Activated naive CD4-positive, alpha-beta T cell treated with anti-CD3 and anti-CD28 coated beads for 36 hours (primary cell): ENCODE measurements at regions not wholly inside any gene's neighbourhood (a gene's known extent, or its start where the extent isn't known, plus 50 kb on each side); places are given as distances from the start of the nearest gene placed in this dataset.

Source experiments
- CTCF ChIA-PET: fragments of 350-600 bp; sonication (Branson Sonifier 250); formaldehyde crosslinking; loops from one replicate; lab custom pipeline; 2021; ENCODE audit warnings: antibody characterized with exemption; lab: Charles Lee
- DNase-seq: peaks from one replicate; pipeline ENCODE4 v3.0.0-alpha.2; 2020
- H3K27ac Mint-ChIP-seq: one replicate; pipeline ENCODE4 v1.8.0; 2021; ENCODE audit warnings: mild to moderate bottlenecking, mixed read lengths
- H3K27me3 Mint-ChIP-seq: one replicate; pipeline ENCODE4 v1.8.0; 2021; ENCODE audit warnings: low read depth, mixed read lengths
- H3K36me3 Mint-ChIP-seq: one replicate; pipeline ENCODE4 v1.8.0; 2021; ENCODE audit warnings: low read depth, mixed read lengths
- H3K4me1 Mint-ChIP-seq: one replicate; pipeline ENCODE4 v1.8.0; 2021; ENCODE audit warnings: low read depth, mixed read lengths
- H3K4me3 Mint-ChIP-seq: one replicate; pipeline ENCODE4 v1.8.0; 2021; ENCODE audit warnings: mild to moderate bottlenecking, moderate library complexity, mixed read lengths
- H3K9me3 Mint-ChIP-seq: one replicate; pipeline ENCODE4 v1.8.0; 2021; ENCODE audit warnings: mixed read lengths
- intact Hi-C: fragments of 100-400 bp; cut with micrococcal nuclease; formaldehyde crosslinking; loops from one replicate; pipeline ENCODE4 v1.15.1; 2023

DNA sequence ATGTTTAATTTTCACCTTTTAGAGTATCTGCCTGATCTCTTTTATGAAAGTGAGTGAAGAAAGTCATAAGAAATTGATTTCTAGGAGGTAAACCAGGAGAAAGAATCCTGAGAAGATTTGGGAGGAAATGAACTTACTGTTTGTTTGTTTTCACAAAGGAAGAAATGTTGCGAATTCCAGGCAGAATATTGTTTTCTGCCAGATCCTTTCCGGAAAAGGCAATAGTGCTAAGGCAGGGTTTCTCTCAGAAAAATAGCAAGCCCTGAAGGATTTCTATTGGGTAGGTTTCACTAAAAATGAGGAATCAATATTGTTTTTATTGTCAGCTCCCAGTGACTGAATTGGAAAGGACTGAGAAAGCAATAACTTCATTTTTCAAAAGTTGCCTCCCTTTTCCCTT, 85.7 kb upstream of the TGFBR2 start:
- no peaks in the 10 kb centered on the region for H3K27me3 Mint-ChIP-seq
- H3K4me1 Mint-ChIP-seq = peaks cover 24% of the 10 kb centered on the region
- CTCF ChIA-PET = interaction anchor here (0.6 kb wide), 1 partner anchor 901 kb away, joined by 3 read pairs; no protein-coding TSS in a partner anchor
- intact Hi-C loops = no loop called here
- no peak overlapping the region for H3K27ac Mint-ChIP-seq
- H3K4me3 Mint-ChIP-seq = no peak overlapping the region
- H3K36me3 Mint-ChIP-seq = no peaks in the 10 kb centered on the region
- H3K9me3 Mint-ChIP-seq = no peaks in the 10 kb centered on the region
- no peak for DNase-seq

GRCh38 chr3:30521156-30521715, 85.2 kb upstream of the TGFBR2 start:
- Mint-ChIP-seq H3K36me3 (no peaks in the 10 kb centered on the region), H3K27me3 (no peaks in the 10 kb centered on the region), H3K4me3 (no peak overlapping the region), H3K4me1 (peaks cover 24% of the 10 kb centered on the region), H3K9me3 (no peaks in the 10 kb centered on the region), H3K27ac (no peak overlapping the region)
- DNase-seq = no peak
- intact Hi-C loops = no loop called here
- CTCF ChIA-PET = interaction anchor here (0.6 to 0.7 kb wide), 2 partner anchors 227 to 901 kb away, joined by 3 read pairs; no protein-coding TSS in a partner anchor

DNA sequence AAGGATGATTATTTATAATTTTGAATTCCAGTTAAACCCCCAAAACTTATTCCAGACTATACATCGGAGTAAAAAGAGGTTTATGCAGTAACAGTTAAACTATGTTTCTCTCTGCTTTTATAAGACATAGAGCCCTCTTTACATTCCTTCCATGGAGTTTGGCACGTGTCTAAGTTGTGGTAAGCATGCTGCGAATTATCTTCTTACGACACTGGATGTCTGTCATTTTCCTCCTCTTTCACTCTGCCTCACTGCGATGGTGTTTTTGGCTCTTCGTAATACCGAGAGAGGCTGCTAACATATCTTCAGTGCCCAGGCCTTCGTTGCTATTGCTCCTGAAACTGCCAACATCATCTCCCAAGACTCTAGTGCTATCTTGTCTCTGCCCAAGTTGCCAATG, 83.9 kb upstream of the TGFBR2 start:
- no peak overlapping the region for H3K4me3 Mint-ChIP-seq
- CTCF ChIA-PET = interaction anchor here (1.1 kb wide), 1 partner anchor 16 kb away, joined by 4 read pairs; no protein-coding TSS in a partner anchor
- no peaks in the 10 kb centered on the region for H3K27me3 Mint-ChIP-seq
- DNase-seq = no peak
- intact Hi-C loops = no loop called here
- H3K27ac Mint-ChIP-seq = no peak overlapping the region
- H3K9me3 Mint-ChIP-seq = no peaks in the 10 kb centered on the region
- no peaks in the 10 kb centered on the region for H3K36me3 Mint-ChIP-seq
- peaks cover 24% of the 10 kb centered on the region for H3K4me1 Mint-ChIP-seq

DNA sequence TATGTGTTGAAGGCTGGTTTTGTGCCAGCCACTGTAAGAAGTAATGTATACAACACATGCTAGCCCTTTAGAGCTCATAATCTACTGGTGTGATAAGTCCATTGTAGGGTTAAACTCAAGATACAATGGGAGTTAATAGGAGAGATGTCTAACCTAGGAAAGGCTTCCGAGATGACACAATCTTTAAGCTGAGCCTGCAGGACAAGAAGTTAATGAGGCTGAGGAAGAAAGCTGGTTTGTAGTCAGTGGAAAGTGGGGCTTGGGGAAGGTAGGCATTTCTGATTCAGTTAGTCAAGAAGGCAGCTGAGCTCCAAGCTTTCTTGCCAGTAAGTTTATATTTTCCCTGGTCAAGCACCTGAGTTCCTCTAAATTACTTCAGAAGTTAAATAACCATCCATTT, 83.0 kb upstream of the TGFBR2 start:
- Mint-ChIP-seq H3K36me3 (no peaks in the 10 kb centered on the region), H3K27ac (no peak overlapping the region), H3K4me3 (no peak overlapping the region), H3K9me3 (no peaks in the 10 kb centered on the region), H3K4me1 (peaks cover 20% of the 10 kb centered on the region), H3K27me3 (no peaks in the 10 kb centered on the region)
- intact Hi-C loops = no loop called here
- CTCF ChIA-PET = no interaction called here
- no peak for DNase-seq

- CTCF ChIA-PET = interaction anchor here (0.6 kb wide), 2 partner anchors 160 to 176 kb away, joined by 3 to 4 read pairs; no protein-coding TSS in a partner anchor
- Mint-ChIP-seq H3K36me3 (no peaks in the 10 kb centered on the region), H3K4me1 (peaks cover 15% of the 10 kb centered on the region), H3K27ac (no peak overlapping the region), H3K9me3 (no peaks in the 10 kb centered on the region), H3K27me3 (no peaks in the 10 kb centered on the region), H3K4me3 (peak overlapping the region; percentile 1)
- intact Hi-C loops = loop anchor here (1.0 kb wide), 1 partner anchor 15 kb away; no protein-coding TSS in a partner anchor
- DNase-seq = peak; percentile 34
Measured at GRCh38 chr3:30524357-30525040, 81.9 kb upstream of the TGFBR2 start.

DNA sequence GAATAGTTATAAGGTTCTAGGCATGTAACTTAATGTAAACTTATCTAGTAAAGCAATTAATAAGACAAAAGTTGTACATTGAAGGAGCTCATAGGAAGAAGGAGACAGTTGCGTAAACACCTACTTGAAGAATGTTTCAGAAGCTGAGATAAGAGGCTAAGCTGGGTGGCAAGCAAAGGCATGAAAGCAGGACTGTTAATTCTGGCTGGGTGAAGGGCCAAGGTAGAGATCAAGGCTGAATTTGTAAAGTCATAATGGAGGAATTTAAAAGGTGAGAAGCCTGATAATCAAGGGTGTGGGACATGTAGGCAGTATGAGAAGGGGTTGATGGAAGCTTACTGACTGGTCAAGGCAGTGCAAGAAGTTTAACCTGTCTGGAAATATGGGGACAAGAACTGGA, 80.4 kb upstream of the TGFBR2 start:
- Mint-ChIP-seq H3K36me3 (no peaks in the 10 kb centered on the region), H3K27me3 (no peaks in the 10 kb centered on the region), H3K4me3 (no peak overlapping the region), H3K9me3 (no peaks in the 10 kb centered on the region), H3K4me1 (peaks cover 20% of the 10 kb centered on the region), H3K27ac (no peak overlapping the region)
- no peak for DNase-seq
- CTCF ChIA-PET = interaction anchor here (1.1 kb wide), 1 partner anchor 323 kb away, joined by 3 read pairs; no protein-coding TSS in a partner anchor
- intact Hi-C loops = no loop called here

DNA sequence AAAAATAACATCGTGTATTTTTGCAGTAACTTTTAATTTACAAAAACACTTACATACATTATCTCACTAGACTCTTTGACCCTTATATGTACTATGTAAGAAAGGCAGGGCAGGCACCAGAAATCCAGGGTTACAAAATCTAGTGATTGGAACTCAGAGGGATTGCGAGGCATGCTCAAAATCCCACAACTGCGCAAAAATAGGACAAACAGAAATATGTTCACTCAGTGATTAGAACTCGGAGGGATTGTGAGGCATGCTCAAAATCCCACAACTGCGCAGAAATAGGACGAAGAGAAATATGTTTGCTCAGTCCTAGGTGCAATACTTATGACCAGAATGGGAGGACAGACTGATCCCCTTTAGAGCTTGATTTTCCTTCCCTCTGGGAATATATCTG, 79.2 kb upstream of the TGFBR2 start:
- intact Hi-C loops = no loop called here
- no peak overlapping the region for H3K4me3 Mint-ChIP-seq
- no peaks in the 10 kb centered on the region for H3K27me3 Mint-ChIP-seq
- CTCF ChIA-PET = interaction anchor here (1.1 kb wide), 1 partner anchor 324 kb away, joined by 3 read pairs; no protein-coding TSS in a partner anchor
- H3K9me3 Mint-ChIP-seq = no peaks in the 10 kb centered on the region
- H3K36me3 Mint-ChIP-seq = no peaks in the 10 kb centered on the region
- H3K27ac Mint-ChIP-seq = no peak overlapping the region
- peaks cover 21% of the 10 kb centered on the region for H3K4me1 Mint-ChIP-seq
- no peak for DNase-seq

DNA sequence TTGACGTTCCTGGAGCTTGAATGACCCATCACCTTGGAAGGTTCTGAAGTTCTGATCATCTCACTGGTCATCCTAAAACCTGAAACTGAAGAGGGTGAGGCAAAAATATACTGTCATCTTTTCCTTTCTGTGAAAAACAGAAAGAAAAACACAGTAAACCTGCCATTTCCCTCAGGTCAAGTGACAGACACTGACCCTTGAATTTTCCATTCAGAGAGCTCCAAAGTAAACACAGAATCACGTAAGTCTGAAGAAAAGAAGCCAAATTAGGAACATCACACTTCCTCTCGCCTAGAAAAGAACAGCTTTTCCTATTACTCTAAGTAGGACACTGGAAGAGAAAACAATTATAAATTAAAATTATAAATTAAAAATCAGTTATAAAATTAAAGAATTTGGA, 78.7 kb upstream of the TGFBR2 start:
- H3K27ac Mint-ChIP-seq = no peak overlapping the region
- peaks cover 21% of the 10 kb centered on the region for H3K4me1 Mint-ChIP-seq
- H3K9me3 Mint-ChIP-seq = no peaks in the 10 kb centered on the region
- DNase-seq = no peak
- H3K27me3 Mint-ChIP-seq = no peaks in the 10 kb centered on the region
- no peaks in the 10 kb centered on the region for H3K36me3 Mint-ChIP-seq
- H3K4me3 Mint-ChIP-seq = no peak overlapping the region
- intact Hi-C loops = no loop called here
- CTCF ChIA-PET = no interaction called here

DNA sequence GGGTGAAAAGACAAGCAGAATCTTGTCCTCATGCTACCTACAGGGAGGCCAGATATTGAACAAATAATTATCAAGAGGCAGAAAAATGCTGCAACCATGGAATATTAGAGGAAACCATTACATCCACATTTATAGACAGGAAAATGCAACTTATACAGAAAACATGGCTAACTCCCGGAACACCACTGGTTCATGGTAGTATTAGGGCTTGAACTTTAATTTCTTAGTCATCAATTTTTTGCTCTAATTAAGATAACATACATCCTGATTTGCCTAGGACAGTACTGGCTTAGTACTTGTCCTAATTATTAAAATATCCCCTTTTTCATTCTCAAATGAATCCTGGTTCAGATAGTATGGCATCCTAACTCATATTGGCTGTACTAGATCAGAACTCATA, 76.3 kb upstream of the TGFBR2 start:
- DNase-seq = no peak
- Mint-ChIP-seq H3K9me3 (no peaks in the 10 kb centered on the region), H3K27me3 (no peaks in the 10 kb centered on the region), H3K36me3 (no peaks in the 10 kb centered on the region), H3K27ac (no peak overlapping the region), H3K4me1 (peaks cover 8% of the 10 kb centered on the region), H3K4me3 (no peak overlapping the region)
- intact Hi-C loops = no loop called here
- CTCF ChIA-PET = no interaction called here

DNA sequence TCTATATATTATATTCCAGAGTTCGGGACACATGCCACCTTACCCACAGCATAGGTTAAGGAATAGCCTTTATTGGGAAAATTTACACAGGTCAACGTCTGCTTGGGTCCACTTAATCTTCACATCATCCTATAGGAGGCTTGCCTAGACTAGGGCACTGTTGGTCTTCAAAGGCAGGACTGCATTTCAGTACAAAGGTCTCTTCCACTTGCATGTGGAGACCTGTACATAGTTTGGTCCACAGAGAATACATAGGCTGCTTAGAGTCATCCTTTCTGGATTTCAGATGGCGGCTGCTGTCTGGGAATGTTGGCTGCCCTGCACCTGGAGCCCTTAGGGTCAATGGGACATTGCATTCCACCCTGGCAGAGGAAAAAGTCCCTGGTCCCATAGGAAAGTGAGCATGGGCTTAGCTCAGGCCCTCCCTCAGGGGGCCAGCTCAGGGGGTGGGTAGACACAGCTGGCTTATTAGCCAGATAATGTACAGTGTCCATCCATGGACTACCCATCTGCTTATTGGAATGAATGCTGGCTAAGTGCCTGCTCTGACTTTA, 75.3 kb upstream of the TGFBR2 start:
- no peak overlapping the region for H3K27ac Mint-ChIP-seq
- no peaks in the 10 kb centered on the region for H3K36me3 Mint-ChIP-seq
- no peak for DNase-seq
- H3K27me3 Mint-ChIP-seq = no peaks in the 10 kb centered on the region
- H3K9me3 Mint-ChIP-seq = no peaks in the 10 kb centered on the region
- H3K4me3 Mint-ChIP-seq = no peak overlapping the region
- CTCF ChIA-PET = no interaction called here
- H3K4me1 Mint-ChIP-seq = peaks cover 6% of the 10 kb centered on the region
- intact Hi-C loops = no loop called here

GRCh38 chr3:30535525-30535924, 70.9 kb upstream of the TGFBR2 start:
- intact Hi-C loops = no loop called here
- CTCF ChIA-PET = no interaction called here
- no peak overlapping the region for H3K4me3 Mint-ChIP-seq
- peaks cover 24% of the 10 kb centered on the region for H3K4me1 Mint-ChIP-seq
- no peak for DNase-seq
- H3K36me3 Mint-ChIP-seq = no peaks in the 10 kb centered on the region
- H3K27ac Mint-ChIP-seq = no peak overlapping the region
- no peaks in the 10 kb centered on the region for H3K27me3 Mint-ChIP-seq
- no peaks in the 10 kb centered on the region for H3K9me3 Mint-ChIP-seq

DNA sequence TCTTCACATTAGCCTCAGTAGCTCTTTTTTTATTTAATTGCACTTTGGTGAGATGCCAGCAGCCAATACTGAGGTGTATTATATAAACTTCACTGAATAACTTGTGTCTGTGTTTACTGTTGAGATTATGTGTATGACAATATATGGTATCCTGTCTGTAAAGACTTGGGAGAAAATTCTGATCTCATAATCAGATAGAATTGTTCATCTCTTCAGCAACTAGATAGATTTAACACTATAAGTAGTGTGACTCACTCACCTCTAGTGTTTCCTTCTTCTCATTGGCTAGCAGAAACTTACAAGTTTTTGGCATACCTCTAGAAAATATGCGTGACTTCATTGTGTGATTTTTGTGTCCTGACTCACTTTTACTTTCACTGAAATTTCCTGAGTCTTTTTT, 67.6 kb upstream of the TGFBR2 start:
- no peaks in the 10 kb centered on the region for H3K9me3 Mint-ChIP-seq
- intact Hi-C loops = loop anchor here (1.0 to 2.0 kb wide), 5 partner anchors 14 to 192 kb away; partner anchors contain the start of gene TGFBR2
- CTCF ChIA-PET = no interaction called here
- H3K27me3 Mint-ChIP-seq = no peaks in the 10 kb centered on the region
- no peak overlapping the region for H3K27ac Mint-ChIP-seq
- no peak overlapping the region for H3K4me3 Mint-ChIP-seq
- H3K36me3 Mint-ChIP-seq = no peaks in the 10 kb centered on the region
- H3K4me1 Mint-ChIP-seq = peaks cover 19% of the 10 kb centered on the region
- no peak for DNase-seq
